HG02840 (cell line): ENCODE measurements at regions not wholly inside any gene's neighbourhood (a gene's known extent, or its start where the extent isn't known, plus 50 kb on each side); places are given as distances from the start of the nearest gene placed in this dataset.
"Not testable (repeated sequence)": the region's sequence is repeated elsewhere in the genome, so short reads cannot be mapped to it uniquely, and the experiment has no call there.

Experiments
- ATAC-seq: cut with Tn5 transposase; IDR thresholded peaks from one replicate; pipeline ENCODE4 v1.9.1; 2021; ENCODE audit warnings: mild to moderate bottlenecking, moderate library complexity, moderate number of reproducible peaks; ENCODE audit not compliant: unreplicated experiment, low FRiP score

GRCh38 chr11:24391167-24391566 is 105.7 kb upstream of the LUZP2 start:
- no peak for ATAC-seq

- ATAC-seq: no peak
These were observed 96.7 kb upstream of the LUZP2 start for GRCh38 chr11:24400059-24400665.

- no peak for ATAC-seq
These were observed 90.5 kb upstream of the LUZP2 start for GRCh38 chr11:24406389-24406788.

- no peak for ATAC-seq
These were observed 89.9 kb upstream of the LUZP2 start for GRCh38 chr11:24406980-24407379.

GRCh38 chr11:24407733-24408132 is 89.1 kb upstream of the LUZP2 start:
- no peak for ATAC-seq

GRCh38 chr11:24408202-24408601 is 88.7 kb upstream of the LUZP2 start:
- ATAC-seq: no peak

GRCh38 chr11:24411791-24412190 is 85.1 kb upstream of the LUZP2 start:
- ATAC-seq: no peak

- no peak for ATAC-seq
These were observed 84.1 kb upstream of the LUZP2 start for GRCh38 chr11:24412722-24413121.

- no peak for ATAC-seq
These were observed 83.5 kb upstream of the LUZP2 start for GRCh38 chr11:24413391-24413790.

- ATAC-seq: not testable (repeated sequence)
These were observed 80.8 kb upstream of the LUZP2 start for GRCh38 chr11:24415955-24416636.

GRCh38 chr11:24421766-24422165 is 75.1 kb upstream of the LUZP2 start:
- ATAC-seq: no peak

GRCh38 chr11:24422376-24422775 is 74.5 kb upstream of the LUZP2 start:
- ATAC-seq: no peak

- ATAC-seq: no peak
These were observed 59.7 kb upstream of the LUZP2 start for GRCh38 chr11:24437123-24437522.
